ENCODE measurements at regions not wholly inside any gene's neighbourhood (a gene's known extent, or its start where the extent isn't known, plus 50 kb on each side); places are given as distances from the start of the nearest gene placed in this dataset.

GRCh38 chr12:93959657-93960056 is 188.7 kb upstream of the PLXNC1 start:
- intact Hi-C loops (cut with micrococcal nuclease): no loop called here
- H3K9me1 ChIP-seq (ENCODE audit: control insufficient read depth, insufficient read depth, low read length): no peaks in the 10 kb centered on the region
- POLR2A ChIA-PET: no interaction called here
- BruUV-seq (replicated peaks): no TSS peak
- no peaks in the 10 kb centered on the region for H4K20me1 ChIP-seq (replicated peaks; ENCODE audit: control insufficient read depth, insufficient read depth, low read length)
- H3K27me3 ChIP-seq (ENCODE audit: control insufficient read depth in 2 of 2, insufficient read depth in 2 of 2, low read length in 2 of 2): no peaks in the 10 kb centered on the region
- no peak overlapping the region for H3K27ac ChIP-seq (ENCODE audit: extremely low read depth, low read depth, low read length)
- H3K9ac ChIP-seq (ENCODE audit: insufficient read depth in 1 of 2, low read depth in 2 of 2, low read length in 2 of 2): no peak overlapping the region
- no peak for ATAC-seq
- H3K4me1 ChIP-seq (replicated peaks in 1 of 2; ENCODE audit: control insufficient read depth in 2 of 2, insufficient read depth in 2 of 2, low read length in 2 of 2): no peaks in the 10 kb centered on the region
- in situ Hi-C loops (cut with MboI): no loop called here
- no peaks in the 10 kb centered on the region; the same call in 1 of the 2 replicates for H3K9me3 ChIP-seq (replicated peaks; ENCODE audit: control insufficient read depth, insufficient read depth, low read depth, low read length)
- H3K36me3 ChIP-seq (ENCODE audit: control insufficient read depth, insufficient read depth, low read length): no peaks in the 10 kb centered on the region
- DNase-seq (ENCODE audit: extremely low read depth in 1 of 4, low spot score in 3 of 4): no peak
- TF ChIP-seq RCOR1 (IDR thresholded peaks at IDR 0.05; ENCODE audit: borderline replicate concordance in 1 of 2, low read depth in 2 of 2, low read length in 2 of 2) (peak in 1 of 2 experiments; percentile 37; a peak in 1 of 4 replicates), KDM1A (IDR thresholded peaks at IDR 0.05) (peak; percentile 17 to 39; a peak in 1 of 4 replicates), ZNF280B (CRISPR knock-in tag; IDR thresholded peaks at IDR 0.05) (no peak)
- H3K79me2 ChIP-seq (ENCODE audit: control insufficient read depth, insufficient read depth, low read length): no peaks in the 10 kb centered on the region
- CTCF ChIA-PET (ENCODE audit: low intra/inter-chr PET ratio): no interaction called here
- no peak for FAIRE-seq
- no peak overlapping the region for H3K4me3 ChIP-seq
- 0% methylated on average over 1 of the region's 1 CpG for WGBS (ENCODE audit: insufficient coverage, low coverage, missing lambda C conversion rate)
- no peak overlapping the region for H3K4me2 ChIP-seq (ENCODE audit: insufficient read depth, low read length)
- H2AFZ ChIP-seq (ENCODE audit: low read depth, low read length): no peak overlapping the region

GRCh38 chr12:93960521-93960920 is 187.9 kb upstream of the PLXNC1 start:
- Histone ChIP-seq H4K20me1 (replicated peaks; ENCODE audit: control insufficient read depth, insufficient read depth, low read length) (no peaks in the 10 kb centered on the region), H3K4me3 (no peak overlapping the region), H3K36me3 (ENCODE audit: control insufficient read depth, insufficient read depth, low read length) (no peaks in the 10 kb centered on the region), H2AFZ (ENCODE audit: low read depth, low read length) (no peak overlapping the region), H3K9me3 (replicated peaks; ENCODE audit: control insufficient read depth, insufficient read depth, low read depth, low read length) (no peaks in the 10 kb centered on the region; the same call in 1 of the 2 replicates), H3K27ac (ENCODE audit: extremely low read depth, low read depth, low read length) (no peak overlapping the region), H3K9ac (ENCODE audit: insufficient read depth in 1 of 2, low read depth in 2 of 2, low read length in 2 of 2) (no peak overlapping the region), H3K9me1 (ENCODE audit: control insufficient read depth, insufficient read depth, low read length) (no peaks in the 10 kb centered on the region), H3K4me1 (replicated peaks in 1 of 2; ENCODE audit: control insufficient read depth in 2 of 2, insufficient read depth in 2 of 2, low read length in 2 of 2) (no peaks in the 10 kb centered on the region), H3K79me2 (ENCODE audit: control insufficient read depth, insufficient read depth, low read length) (no peaks in the 10 kb centered on the region), H3K27me3 (ENCODE audit: control insufficient read depth in 2 of 2, insufficient read depth in 2 of 2, low read length in 2 of 2) (no peaks in the 10 kb centered on the region), H3K4me2 (ENCODE audit: insufficient read depth, low read length) (no peak overlapping the region)
- in situ Hi-C loops (cut with MboI) (no loop called here), intact Hi-C loops (cut with micrococcal nuclease) (no loop called here)
- BruUV-seq (replicated peaks): no TSS peak
- FAIRE-seq (no peak), ATAC-seq (no peak), DNase-seq (ENCODE audit: extremely low read depth in 1 of 4, low spot score in 3 of 4) (no peak)
- ChIA-PET POLR2A (no interaction called here), CTCF (ENCODE audit: low intra/inter-chr PET ratio) (no interaction called here)
- 0% methylated on average over 2 of the region's 2 CpGs for WGBS (ENCODE audit: insufficient coverage, low coverage, missing lambda C conversion rate)
- TF ChIP-seq EP300 (IDR thresholded peaks at IDR 0.05; ENCODE audit: low read length) (no peak), ASH1L (IDR thresholded peaks at IDR 0.05; ENCODE audit: borderline replicate concordance, low read depth, partially characterized antibody) (no peak), ZNF408 (CRISPR knock-in tag; IDR thresholded peaks at IDR 0.05; ENCODE audit: low read depth) (no peak), SMAD2 (IDR thresholded peaks at IDR 0.05; ENCODE audit: low read depth, low read length) (no peak), SIX5 (IDR thresholded peaks at IDR 0.05; ENCODE audit: borderline replicate concordance in 1 of 2, insufficient read depth in 1 of 2, low read depth in 1 of 2, low read length in 2 of 2) (no peak), ESRRA (IDR thresholded peaks at IDR 0.05; ENCODE audit: borderline replicate concordance, low read depth) (no peak), ZNF23 (CRISPR knock-in tag; IDR thresholded peaks at IDR 0.05) (no peak), NFE2L1 (tag; IDR thresholded peaks at IDR 0.05; ENCODE audit: borderline replicate concordance, low read depth) (no peak), C11orf30 (IDR thresholded peaks at IDR 0.05; ENCODE audit: low read depth) (no peak), NKRF (IDR thresholded peaks at IDR 0.05; ENCODE audit: borderline replicate concordance) (no peak)

Measured in K562 (cell line).